ENCODE measurements at regions not wholly inside any gene's neighbourhood (a gene's known extent, or its start where the extent isn't known, plus 50 kb on each side); places are given as distances from the start of the nearest gene placed in this dataset.

DNA sequence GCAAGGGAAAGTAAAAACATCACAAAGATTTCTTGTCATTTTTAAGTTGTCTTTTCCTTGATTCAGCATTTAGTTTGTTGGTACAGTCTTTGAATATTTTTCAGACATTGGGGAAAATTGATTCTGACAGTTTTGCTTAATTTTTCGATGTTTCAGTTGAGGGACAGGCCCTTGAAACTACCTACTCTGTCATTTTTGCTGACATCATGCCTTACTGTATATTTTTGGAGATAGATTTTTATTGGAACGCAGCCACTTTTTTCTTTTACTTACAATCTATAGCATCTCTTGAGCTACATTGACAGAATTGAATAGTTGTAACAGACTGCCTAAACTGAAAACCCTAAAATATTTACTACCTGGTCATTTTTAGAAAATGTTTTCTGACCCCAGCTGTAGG is 297.1 kb upstream of the KIF2B start:
- ChIA-PET POLR2A (no interaction called here), CTCF (ENCODE audit: low intra/inter-chr PET ratio, low total read pairs) (no interaction called here)
- Histone ChIP-seq H3K9ac (ENCODE audit: insufficient read depth, low read depth, low read length) (no peak overlapping the region), H3K4me2 (ENCODE audit: low read depth, low read length) (no peak overlapping the region), H3K27ac (ENCODE audit: extremely low read length, insufficient read depth, low read length) (no peak overlapping the region), H3K4me1 (ENCODE audit: insufficient read depth, low read length) (no peaks in the 10 kb centered on the region), H3K27me3 (ENCODE audit: control insufficient read depth in 1 of 2, insufficient read depth in 2 of 2, low read length in 2 of 2) (no peaks in the 10 kb centered on the region), H3K36me3 (replicated peaks in 1 of 2; ENCODE audit: control insufficient read depth in 1 of 2, insufficient read depth in 2 of 2, low read length in 2 of 2) (no peaks in the 10 kb centered on the region), H2AFZ (ENCODE audit: low read length) (no peak overlapping the region), H3K4me3 (replicated peaks in 1 of 3; ENCODE audit: insufficient read depth in 1 of 3, low read depth in 2 of 3, low read length in 3 of 3) (no peak overlapping the region), H3K79me2 (ENCODE audit: insufficient read depth, low read length) (no peaks in the 10 kb centered on the region), H4K20me1 (ENCODE audit: insufficient read depth, low read length) (no peaks in the 10 kb centered on the region), H3K9me3 (ENCODE audit: low read length) (peaks cover 54% of the 10 kb centered on the region)
- DNase-seq (ENCODE audit: low spot score) (no peak), ATAC-seq (no peak), FAIRE-seq (no peak)
- 3% methylated on average over 2 of the region's 2 CpGs for WGBS (ENCODE audit: low lambda C conversion rate)
- in situ Hi-C loops (cut with HindIII; ENCODE audit: extremely low pct_ligation_motif_present, low pct_unique_long_range_greater_than_20kb), result no loop called here
- intact Hi-C loops (cut with micrococcal nuclease; ENCODE audit: unreplicated experiment), result no loop called here
- BruUV-seq (replicated peaks), result no TSS peak
- TF ChIP-seq ZFP37 (CRISPR knock-in tag; IDR thresholded peaks at IDR 0.05; ENCODE audit: borderline replicate concordance) (no peak), MAFK (conservative IDR thresholded peaks at IDR 0.05 in 1 of 2, IDR thresholded peaks at IDR 0.05 in 1 of 2; ENCODE audit: low read length in 2 of 2) (peak; percentile 56 to 72; a peak in 3 of 4 replicates), SIN3B (IDR thresholded peaks at IDR 0.05; ENCODE audit: low read length) (no peak), ZBTB8A (CRISPR knock-in tag; IDR thresholded peaks at IDR 0.05; ENCODE audit: borderline replicate concordance, low read depth) (no peak), ZNF432 (CRISPR knock-in tag; IDR thresholded peaks at IDR 0.05; ENCODE audit: borderline replicate concordance) (no peak), MIER2 (CRISPR knock-in tag; IDR thresholded peaks at IDR 0.05) (no peak), ZNF251 (CRISPR knock-in tag; IDR thresholded peaks at IDR 0.05) (no peak)
- TF ChIP-seq, protein P1, sequence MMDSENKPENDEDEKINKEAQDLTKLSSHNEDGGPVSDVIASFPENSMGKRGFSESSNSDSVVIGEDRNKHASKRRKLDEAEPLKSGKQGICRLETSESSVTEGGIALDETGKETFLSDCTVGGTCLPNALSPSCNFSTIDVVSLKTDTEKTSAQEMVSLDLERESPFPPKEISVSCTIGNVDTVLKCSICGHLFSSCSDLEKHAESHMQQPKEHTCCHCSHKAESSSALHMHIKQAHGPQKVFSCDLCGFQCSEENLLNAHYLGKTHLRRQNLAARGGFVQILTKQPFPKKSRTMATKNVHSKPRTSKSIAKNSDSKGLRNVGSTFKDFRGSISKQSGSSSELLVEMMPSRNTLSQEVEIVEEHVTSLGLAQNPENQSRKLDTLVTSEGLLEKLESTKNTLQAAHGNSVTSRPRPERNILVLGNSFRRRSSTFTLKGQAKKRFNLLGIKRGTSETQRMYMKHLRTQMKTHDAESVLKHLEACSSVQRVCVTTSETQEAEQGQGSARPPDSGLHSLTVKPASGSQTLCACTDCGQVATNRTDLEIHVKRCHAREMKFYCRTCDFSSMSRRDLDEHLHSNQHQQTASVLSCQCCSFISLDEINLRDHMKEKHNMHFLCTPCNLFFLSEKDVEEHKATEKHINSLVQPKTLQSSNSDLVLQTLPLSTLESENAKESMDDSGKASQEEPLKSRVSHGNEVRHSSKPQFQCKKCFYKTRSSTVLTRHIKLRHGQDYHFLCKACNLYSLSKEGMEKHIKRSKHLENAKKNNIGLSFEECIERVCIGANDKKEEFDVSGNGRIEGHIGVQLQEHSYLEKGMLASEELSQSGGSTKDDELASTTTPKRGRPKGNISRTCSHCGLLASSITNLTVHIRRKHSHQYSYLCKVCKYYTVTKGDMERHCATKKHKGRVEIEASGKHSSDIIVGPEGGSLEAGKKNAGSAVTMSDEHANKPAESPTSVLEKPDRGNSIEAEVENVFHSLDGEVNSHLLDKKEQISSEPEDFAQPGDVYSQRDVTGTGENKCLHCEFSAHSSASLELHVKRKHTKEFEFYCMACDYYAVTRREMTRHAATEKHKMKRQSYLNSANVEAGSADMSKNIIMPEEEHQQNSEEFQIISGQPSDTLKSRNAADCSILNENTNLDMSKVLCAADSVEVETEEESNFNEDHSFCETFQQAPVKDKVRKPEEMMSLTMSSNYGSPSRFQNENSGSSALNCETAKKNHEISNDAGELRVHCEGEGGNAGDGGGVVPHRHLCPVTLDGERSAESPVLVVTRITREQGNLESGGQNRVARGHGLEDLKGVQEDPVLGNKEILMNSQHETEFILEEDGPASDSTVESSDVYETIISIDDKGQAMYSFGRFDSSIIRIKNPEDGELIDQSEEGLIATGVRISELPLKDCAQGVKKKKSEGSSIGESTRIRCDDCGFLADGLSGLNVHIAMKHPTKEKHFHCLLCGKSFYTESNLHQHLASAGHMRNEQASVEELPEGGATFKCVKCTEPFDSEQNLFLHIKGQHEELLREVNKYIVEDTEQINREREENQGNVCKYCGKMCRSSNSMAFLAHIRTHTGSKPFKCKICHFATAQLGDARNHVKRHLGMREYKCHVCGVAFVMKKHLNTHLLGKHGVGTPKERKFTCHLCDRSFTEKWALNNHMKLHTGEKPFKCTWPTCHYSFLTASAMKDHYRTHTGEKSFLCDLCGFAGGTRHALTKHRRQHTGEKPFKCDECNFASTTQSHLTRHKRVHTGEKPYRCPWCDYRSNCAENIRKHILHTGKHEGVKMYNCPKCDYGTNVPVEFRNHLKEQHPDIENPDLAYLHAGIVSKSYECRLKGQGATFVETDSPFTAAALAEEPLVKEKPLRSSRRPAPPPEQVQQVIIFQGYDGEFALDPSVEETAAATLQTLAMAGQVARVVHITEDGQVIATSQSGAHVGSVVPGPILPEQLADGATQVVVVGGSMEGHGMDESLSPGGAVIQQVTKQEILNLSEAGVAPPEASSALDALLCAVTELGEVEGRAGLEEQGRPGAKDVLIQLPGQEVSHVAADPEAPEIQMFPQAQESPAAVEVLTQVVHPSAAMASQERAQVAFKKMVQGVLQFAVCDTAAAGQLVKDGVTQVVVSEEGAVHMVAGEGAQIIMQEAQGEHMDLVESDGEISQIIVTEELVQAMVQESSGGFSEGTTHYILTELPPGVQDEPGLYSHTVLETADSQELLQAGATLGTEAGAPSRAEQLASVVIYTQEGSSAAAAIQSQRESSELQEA (CRISPR knock-in tag; IDR thresholded peaks at IDR 0.05; ENCODE audit: not compliant biosample characterization), result no peak
- TF ChIP-seq, protein P2, sequence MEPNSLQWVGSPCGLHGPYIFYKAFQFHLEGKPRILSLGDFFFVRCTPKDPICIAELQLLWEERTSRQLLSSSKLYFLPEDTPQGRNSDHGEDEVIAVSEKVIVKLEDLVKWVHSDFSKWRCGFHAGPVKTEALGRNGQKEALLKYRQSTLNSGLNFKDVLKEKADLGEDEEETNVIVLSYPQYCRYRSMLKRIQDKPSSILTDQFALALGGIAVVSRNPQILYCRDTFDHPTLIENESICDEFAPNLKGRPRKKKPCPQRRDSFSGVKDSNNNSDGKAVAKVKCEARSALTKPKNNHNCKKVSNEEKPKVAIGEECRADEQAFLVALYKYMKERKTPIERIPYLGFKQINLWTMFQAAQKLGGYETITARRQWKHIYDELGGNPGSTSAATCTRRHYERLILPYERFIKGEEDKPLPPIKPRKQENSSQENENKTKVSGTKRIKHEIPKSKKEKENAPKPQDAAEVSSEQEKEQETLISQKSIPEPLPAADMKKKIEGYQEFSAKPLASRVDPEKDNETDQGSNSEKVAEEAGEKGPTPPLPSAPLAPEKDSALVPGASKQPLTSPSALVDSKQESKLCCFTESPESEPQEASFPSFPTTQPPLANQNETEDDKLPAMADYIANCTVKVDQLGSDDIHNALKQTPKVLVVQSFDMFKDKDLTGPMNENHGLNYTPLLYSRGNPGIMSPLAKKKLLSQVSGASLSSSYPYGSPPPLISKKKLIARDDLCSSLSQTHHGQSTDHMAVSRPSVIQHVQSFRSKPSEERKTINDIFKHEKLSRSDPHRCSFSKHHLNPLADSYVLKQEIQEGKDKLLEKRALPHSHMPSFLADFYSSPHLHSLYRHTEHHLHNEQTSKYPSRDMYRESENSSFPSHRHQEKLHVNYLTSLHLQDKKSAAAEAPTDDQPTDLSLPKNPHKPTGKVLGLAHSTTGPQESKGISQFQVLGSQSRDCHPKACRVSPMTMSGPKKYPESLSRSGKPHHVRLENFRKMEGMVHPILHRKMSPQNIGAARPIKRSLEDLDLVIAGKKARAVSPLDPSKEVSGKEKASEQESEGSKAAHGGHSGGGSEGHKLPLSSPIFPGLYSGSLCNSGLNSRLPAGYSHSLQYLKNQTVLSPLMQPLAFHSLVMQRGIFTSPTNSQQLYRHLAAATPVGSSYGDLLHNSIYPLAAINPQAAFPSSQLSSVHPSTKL (CRISPR knock-in tag; IDR thresholded peaks at IDR 0.05), result no peak
- TF ChIP-seq, protein P3, sequence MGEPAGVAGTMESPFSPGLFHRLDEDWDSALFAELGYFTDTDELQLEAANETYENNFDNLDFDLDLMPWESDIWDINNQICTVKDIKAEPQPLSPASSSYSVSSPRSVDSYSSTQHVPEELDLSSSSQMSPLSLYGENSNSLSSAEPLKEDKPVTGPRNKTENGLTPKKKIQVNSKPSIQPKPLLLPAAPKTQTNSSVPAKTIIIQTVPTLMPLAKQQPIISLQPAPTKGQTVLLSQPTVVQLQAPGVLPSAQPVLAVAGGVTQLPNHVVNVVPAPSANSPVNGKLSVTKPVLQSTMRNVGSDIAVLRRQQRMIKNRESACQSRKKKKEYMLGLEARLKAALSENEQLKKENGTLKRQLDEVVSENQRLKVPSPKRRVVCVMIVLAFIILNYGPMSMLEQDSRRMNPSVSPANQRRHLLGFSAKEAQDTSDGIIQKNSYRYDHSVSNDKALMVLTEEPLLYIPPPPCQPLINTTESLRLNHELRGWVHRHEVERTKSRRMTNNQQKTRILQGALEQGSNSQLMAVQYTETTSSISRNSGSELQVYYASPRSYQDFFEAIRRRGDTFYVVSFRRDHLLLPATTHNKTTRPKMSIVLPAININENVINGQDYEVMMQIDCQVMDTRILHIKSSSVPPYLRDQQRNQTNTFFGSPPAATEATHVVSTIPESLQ (CRISPR knock-in tag; conservative IDR thresholded peaks at IDR 0.05), result no peak

Data from HepG2 (cell line).